ENCODE measurements at regions not wholly inside any gene's neighbourhood (a gene's known extent, or its start where the extent isn't known, plus 50 kb on each side); places are given as distances from the start of the nearest gene placed in this dataset.
"Not testable (repeated sequence)": the region's sequence is repeated elsewhere in the genome, so short reads cannot be mapped to it uniquely, and the experiment has no call there.

DNA sequence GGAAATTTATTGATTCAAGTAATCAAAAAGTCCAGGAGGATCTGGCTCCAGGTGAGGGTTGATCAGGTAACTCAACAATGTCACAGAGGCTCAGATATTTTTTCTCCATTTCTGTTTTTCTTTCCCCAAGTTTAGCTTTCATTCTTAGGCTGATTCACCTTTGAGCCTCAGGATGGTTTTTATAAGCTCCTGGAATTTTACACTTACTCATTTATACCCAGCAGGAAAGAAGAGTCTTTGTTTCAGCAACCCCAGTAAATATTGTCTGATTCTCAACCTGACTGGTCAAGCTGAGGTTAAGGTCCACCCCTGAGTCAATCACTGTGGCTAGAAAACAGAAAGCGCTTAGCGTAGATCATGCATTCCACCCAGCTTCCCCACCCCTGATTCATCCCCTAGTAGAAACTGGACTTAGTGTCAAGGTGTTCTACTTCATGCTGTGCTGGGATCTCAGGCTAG, 500.6 kb downstream of the KIF4B start:
- no peak for DNase-seq

DNA sequence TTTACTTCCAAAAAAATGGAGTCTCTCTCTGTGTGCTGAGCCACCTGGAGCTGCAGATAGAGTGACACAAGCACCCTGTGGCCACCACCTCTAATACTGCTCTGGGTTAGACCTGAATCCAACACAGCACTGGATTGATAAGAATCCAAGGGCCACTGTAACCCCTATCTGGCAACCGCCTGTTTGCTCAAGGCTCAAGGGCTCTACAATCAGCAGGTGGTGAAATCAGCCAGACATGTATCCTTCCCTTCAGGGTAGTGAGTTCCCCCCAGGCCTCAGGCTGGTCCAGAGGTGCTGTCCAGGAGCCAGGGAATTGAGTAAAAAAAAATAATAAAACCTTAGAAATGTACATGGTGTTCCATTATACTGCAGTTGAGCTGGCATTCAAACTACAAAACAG, 509.0 kb downstream of the KIF4B start:
- DNase-seq: no peak

DNA sequence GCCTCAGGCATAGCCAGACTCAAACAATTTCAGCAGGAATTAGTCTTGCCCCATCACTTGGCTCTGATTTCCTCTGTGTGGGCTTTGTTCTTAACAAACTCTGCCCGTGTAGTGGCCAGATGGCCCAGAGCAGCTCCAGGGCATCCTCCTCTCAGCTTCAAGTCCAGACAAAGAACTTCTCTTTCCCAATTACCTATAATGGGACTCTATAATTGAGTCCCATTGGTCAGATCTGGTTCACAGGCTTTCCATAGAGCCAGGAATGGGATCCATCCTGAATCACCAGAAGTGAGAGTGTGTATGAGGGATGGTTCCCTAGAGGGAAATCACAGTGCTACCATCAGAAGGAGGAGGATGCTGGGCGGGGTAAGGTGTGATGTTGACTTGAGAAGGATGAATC, 515.8 kb downstream of the KIF4B start:
- DNase-seq: no peak

DNA sequence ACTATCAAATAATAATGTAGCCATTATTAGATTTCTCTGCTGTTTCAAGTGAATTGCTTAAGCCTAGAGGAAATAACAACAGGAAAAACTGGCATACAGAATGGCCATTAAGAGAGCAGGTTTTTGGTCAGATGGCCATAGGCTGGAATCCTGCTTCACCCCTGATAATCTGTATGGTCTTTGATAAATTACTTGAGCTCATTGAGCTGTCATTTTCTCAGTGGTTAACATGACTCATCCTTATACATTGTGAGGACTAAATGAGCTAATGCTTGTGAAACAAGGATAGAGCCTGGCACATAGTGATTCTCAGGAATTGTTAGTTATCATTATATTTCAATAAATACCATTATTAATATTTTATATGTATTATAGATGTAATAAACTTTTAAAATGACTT, 516.5 kb downstream of the KIF4B start:
- no peak for DNase-seq

DNA sequence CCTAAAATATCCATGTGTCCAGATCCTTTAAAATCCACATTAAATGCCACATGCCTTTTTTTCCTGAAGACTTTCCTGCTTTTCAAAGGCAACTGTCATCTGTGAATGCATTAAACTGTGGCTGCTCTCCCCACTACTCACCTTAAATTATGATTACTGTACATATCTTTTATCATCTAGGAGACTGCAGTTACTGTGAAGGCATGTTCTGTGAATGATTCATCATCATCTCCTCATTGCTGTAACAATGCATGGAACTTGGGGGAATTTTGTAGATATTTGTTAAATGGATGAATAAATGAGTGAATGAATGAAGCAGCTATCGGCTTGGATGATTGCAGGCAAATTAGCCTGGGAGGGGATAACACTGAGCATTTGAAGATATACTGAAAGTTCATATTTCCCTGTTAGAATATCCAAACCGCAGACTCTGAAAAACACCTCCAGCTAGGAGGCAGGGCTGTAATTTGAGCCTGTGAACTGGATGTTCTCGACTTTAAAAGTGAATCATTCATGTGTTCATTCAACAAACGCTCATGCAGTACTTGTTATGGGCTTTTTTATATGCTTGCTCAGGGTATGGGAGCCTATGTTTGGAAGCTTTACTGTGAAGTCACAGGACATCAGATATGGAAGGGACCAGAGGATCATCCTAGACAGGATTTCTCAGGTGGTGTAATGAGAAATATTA, 519.2 kb downstream of the KIF4B start:
- no peak for DNase-seq

DNA sequence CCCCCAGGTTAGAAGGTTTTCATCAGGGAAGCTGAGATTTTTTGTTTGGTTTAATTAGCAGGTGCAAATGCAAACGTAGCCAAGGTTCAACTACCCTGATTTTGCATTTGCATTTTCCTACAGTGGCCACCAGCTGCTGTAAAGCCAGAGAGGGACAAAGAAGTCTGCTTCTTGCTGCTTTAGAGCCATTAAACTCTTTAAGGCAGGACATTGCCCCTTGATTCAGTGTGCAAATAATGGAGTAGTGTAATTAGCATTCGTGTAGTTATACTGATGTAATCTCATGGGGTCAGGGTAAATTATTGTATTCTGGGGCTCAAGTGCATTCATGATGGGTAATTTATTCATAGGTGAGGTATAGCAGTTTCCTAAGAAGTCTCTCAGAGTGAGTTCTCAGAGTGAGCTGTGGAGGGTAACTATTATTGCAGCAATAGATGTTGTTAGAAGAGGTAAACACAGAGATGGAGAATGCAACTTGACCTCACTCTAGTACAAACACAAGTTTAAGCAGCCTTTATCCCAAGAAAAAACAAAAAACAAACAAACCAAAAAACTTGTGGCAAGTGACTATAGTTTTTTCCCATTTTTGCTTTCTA, 526.5 kb downstream of the KIF4B start:
- DNase-seq: no peak

DNA sequence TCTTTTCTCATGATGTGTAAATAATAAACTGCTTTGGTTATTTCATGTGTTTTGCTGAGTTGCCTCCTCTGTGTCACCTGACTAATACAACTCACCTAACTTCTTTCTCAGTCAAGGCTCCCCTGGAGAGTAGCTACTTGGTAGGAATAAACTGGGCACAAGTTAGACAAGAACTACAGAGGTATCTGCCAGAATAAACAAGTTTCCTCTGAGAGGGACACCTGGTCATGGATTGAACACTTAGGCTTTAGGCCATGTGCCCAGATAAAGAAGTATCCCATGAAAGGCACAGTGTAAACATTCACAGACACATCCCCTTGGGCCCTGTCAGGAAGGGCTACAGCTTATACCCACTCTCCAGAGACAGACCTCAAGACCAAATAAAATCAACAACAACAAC, 532.5 kb downstream of the KIF4B start:
- no peak for DNase-seq

DNA sequence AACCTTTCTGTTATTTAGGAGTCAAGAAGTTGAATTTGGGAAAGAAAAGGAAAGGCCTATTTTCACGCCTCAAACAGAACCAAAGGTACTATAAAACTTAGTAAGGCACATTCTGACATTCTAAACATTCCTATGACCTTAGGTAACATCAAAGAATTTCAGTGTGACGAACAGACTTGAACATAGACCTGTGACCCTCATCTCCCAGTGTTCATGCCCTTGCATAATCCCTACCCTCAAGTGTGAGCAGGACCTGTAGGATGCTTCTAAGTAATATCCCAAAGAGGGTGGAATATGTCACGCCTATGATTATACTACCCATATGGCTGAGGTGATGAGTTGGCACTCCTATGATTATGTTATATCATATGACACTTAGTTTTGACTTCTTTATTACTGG, 540.9 kb downstream of the KIF4B start:
- DNase-seq: no peak

DNA sequence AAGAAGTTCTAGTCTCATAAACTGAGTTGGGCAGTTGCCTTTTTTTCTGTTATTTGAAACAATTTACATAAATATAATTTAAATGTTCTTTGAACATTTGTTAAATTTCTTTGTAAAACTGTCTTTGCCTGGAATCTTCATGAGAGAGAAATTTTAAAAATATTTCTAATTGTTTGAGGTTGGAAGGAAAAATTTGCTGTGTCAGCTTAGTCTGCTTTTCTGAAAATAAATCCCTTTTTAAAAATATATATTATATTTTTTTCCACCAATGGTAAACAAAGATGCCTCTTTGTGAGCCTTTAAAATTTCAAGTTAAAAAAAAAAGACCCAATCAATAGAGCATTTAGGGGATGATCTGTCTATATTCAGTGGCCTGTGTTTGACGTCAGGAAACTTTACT, 542.7 kb downstream of the KIF4B start:
- DNase-seq: no peak

DNA sequence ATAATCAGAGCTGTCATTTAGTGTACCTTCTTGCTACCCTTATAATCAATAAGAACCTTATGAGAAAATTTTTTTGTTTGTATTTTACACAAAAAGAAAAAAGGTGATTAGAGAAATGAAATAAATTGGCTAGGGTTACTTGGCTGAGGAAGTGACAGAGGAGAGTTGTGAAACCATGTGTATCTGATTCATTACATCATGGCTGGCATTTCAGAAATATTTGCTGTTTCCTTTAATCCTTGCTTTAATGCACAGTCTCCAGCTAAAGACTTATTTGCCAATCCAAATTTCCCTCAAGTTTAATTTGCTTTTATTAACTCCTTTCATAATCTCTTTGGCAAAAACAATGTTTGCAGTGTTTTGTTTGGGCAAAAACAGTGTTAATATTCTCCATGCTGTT, 543.1 kb downstream of the KIF4B start:
- DNase-seq: no peak

DNA sequence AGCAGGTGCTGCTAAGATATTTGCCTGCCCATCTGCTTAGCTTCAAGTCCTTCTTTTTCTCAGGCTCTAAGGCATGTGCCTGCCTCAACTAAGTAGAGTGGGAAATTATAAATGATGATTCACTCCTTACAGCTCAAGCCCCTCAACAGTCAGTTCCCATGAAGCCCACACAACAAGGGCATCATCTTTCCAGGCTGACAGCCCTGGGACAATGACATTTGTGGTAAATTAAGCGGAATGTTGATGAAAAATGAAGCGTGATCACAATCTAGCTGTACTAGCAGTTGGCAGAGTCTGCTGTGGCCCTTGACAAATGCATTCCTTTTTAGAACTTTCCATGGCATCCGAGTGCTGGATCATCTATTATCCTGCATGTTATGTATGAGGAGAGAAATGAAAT, 548.6 kb downstream of the KIF4B start:
- no peak for DNase-seq

DNA sequence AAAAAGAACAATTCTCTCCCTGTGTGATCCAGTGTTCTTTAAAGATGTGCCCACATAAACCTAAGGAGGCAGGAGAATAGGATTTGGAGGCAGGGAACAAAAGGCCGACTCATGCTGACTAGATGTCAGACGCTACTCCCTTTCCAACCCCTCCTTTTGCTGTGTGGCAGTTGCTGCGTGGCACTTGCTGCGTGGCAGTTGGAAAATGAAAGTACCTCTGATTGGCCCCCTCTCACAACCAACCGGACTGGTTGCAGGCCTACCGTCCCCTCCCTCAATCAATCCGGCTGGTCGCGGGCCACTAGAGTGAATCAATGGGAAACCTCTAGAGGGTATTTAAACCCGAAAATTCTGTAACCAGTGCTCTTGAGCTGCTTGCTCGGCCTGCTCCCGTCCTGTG, 551.0 kb downstream of the KIF4B start:
- DNase-seq: no peak

DNA sequence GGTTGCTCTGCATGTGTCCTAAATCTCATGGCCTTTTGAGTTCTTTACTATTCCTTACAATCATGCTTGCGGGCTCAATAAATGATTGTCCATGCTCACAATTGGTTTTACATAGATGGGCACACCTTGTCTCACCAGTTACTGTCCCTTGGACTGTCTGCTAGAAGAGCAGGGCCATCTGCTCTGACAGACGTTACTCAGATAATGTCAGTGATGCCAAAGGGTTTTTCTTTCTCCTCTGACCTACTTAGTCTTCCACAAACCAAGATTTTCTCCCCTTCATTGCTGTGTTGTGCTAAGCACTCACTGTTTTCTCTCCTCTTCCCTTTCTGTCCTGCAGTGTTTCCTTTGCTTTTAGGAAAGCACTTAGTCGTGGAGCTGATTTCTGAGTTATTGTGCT, 562.3 kb downstream of the KIF4B start:
- DNase-seq: no peak

DNA sequence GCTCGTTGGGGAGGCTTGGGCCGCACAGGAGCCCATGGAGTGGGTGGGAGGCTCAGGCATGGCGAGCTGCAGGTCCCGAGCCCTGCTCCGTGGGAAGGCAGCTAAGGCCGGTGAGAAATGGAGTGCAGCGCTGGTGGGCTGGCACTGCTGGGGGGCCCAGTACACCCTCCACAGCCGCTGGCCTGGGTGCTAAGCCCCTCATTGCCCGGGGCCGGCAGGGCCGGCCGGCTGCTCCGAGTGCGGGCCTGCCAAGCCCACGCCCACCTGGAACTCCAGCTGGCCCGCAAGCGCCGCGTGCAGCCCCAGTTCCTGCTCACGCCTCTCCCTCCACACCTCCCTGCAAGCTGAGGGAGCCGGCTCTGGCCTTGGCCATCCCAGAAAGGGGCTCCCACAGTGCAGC, 573.3 kb downstream of the KIF4B start:
- DNase-seq: not testable (repeated sequence)

DNA sequence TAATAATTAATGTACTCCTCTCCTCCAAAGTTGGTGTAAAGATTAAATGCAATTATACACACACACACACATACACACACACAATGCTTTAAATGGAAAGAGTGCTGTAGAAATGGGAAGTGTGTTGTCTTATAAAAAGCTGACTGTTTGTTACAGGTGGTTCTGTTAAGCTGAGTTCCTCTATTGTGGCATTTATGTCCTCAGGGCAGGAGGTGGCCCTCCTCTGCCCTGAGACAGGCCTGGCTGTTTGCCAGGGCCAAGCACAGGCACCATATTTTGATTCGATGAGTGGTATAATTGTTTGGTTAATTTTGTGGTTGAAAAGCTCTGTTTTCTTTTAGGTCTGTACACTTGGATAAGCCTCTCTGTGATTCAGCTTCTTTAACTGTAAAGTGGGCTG, 573.9 kb downstream of the KIF4B start:
- no peak for DNase-seq

DNA sequence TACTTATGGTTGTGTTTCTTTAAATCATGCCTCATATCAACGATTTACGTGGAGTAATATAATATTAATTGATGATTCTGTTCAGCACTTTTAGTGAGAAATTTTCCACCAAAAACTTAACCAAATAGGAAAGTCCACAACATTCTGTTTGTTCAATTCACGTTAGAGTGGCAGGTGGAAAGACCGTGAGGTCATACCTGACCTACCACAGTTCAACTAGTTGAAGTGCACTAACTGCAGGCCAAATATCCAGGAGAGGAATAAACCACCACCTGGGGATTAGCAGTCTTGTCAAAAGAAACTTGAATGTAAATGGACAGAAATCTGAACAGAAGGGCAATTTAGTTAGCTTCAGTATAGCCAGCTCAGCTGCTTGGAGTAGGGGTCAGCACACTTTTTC, 577.7 kb downstream of the KIF4B start:
- no peak for DNase-seq

DNA sequence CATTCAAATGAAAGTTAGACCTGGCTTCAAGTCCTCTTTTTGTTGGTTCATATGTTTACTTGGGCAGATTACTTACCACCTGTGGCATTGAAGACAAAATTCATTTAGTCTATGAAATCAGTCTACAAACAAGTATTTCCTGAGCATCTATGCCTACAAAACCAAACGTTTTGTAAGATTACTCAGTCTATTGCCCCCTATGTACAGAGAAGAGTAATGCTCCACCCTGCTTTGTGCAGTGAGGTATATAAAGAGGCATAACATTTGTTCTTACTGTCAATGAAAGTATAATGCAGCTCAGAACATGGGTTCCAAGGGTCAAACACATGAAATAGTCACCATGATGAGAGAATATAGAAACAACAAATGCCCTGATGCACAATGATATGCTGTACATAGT, 580.7 kb downstream of the KIF4B start:
- DNase-seq: no peak

DNA sequence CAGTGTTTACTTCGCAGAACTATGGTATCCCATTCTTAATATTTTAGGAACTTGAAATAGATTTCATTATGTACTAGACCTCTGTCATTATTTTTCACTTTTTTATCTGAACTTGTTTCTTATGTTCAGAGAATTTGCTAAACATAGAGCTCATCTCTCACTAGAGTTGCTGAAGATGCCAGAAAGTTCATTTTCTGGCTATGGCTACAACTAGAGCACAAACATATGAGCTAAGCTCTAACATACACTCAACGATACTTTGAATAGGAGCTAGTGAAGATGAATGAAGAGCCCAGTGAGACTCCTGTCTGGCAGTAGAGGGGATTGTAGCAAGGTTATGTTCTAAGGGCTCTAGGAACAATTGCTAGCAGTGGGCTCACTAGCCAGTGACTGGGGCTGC, 582.2 kb downstream of the KIF4B start:
- no peak for DNase-seq

DNA sequence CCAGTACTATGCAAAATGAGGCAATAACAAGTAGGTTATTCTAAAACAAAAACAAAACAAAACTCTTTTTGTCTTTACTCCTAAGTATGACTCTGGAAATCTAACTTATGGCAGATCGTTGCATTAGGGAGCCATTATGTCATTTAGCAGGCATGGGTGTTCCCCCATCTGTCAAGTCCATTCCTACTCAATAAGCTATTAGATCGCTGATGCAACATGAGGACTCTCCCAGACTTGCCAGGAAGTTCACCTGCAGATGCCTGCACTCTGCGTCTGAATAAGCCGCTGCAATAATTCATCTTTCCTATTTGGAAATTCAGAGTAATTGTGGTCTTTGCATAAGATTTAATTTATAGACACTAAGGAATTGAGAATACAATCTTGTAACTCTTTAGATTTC, 585.0 kb downstream of the KIF4B start:
- DNase-seq: no peak

DNA sequence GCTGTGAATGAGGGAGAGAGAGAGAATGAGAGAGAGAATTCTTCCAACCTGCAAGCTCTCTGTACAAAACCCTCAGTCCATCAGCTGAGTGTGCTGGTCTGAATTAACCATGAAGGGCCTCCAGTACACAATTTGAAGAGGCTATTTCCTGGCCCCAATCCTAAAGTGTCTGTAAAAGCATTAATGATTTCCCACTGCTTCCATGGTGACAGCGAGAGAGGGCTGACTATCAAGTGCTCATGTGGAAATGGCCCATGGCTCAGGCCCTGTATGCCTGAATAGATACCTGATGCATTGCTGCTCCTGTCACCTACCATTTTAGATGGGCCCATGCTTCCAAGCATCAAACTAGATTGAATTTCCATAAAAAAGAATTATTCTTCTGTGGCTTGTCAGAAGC, 592.4 kb downstream of the KIF4B start:
- DNase-seq: no peak

DNA sequence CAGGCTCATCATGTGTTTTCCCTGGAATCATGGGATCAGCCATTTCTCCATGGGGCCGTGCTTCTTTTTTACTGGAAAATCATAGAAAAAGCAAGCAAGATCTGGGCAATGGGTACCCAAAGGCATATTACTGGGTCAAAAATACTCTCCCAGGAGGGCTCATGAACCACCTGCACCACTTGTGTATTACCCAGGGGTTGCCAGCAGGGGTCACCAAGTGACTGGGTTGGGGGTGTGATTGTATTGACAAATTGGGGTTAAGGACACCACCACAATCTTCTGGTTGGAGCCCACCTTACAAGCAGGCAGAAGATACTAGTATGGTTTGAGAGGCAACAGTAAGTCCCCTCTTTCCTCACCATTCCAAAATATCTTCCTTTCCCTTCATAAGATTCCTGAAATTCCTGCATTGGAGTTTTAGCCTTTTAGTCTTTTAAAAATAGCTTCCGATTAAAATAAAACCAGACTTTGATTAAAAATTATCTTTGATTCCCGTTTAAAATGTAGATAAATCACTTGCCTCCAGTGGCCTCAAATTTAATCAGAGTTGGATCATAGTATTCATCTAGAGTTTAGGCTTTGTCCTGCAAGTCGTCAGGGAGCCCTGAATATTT, 603.3 kb downstream of the KIF4B start:
- DNase-seq: peak; percentile 78

DNA sequence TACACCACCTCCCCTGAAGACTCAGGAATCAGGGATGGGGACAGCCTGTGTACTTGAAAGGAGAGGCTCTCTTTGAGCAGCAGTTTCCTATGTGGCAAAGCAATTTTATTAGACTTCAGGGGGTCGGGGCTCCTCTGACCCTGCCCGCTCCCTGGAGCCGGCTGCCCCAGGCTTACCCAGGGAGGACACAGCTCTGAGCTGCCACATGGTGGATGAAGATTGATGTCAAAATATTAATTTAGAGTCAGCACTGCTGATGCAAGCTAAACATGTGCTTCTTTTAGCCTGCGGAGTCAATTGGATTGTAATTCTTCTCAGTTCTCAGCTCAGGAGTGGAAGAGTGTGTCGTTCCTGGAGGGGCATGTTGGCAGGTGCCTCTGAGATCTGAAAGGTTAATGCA, 606.1 kb downstream of the KIF4B start:
- DNase-seq: no peak

DNA sequence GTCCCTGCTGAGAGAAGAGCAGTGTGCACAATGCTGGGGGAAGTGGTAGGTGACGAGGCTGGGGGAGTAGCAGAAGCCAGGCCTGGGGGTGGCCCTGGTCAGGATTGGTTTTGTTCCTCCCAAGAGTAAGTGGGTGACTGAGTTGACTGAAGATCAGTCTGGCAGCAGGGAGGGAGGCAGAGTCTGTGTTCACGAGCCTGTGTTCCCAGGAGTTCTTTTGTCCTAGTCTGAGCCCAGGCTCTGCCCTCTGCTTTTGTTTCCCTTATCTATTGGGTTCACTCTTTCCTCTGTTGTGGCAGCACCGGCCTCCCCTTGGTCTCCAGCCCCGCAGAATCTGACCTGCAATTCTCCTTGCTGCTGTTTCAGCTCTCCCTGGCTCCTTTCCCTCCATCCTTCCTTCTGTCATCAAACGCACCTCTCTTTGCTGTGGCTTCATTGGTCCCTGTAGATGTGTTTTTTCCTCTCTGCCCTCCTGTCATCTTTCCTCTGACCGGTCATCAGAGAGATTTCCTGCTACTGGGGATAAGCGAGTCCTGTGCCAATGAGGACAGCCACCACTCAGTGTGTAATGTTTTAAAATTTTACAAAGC, 607.4 kb downstream of the KIF4B start:
- no peak for DNase-seq

DNA sequence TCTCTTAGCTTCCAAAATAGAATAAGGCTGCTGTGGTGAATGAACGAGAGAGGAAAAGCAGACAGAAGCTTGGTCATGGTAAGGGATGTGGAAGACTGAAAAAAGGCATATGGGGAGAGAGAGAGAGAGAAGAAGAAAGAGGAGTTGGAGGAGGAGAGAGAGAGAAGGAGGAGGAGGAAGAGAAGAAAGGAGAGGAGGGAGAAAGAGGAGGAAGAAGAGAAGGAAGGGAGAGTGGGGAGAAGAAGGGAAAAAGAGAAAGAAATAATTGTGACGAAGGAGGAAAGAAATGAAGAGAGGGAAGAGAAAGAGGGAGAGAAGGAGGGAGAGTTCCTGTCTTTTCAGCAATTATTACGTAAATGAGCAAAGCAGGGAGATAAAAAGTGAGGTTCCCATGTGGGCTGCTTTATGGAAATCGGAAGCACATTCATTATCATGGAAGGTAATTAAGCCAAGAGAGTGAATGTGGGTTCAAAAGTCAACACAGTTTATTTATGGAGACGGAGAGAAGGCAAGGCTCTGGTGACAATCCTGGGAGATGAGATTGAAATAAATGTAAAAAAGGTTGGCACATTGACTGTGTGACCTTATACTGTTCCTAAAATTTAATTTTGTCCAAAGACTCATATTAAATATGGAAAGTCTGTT, 611.2 kb downstream of the KIF4B start:
- no peak for DNase-seq

Data from activated CD8-positive, alpha-beta memory T cell treated with anti-CD3 and anti-CD28 coated beads for 24 hours (primary cell).